HCT116 (cell line): ENCODE measurements at regions not wholly inside any gene's neighbourhood (a gene's known extent, or its start where the extent isn't known, plus 50 kb on each side); places are given as distances from the start of the nearest gene placed in this dataset.

Experiments
- ATAC-seq: fragments of 200-7000 bp; cut with Tn5 transposase; 2 replicates; pipeline ENCODE4 v1.9.1; 2020; ENCODE audit warnings: mild to moderate bottlenecking, moderate library complexity
- BruUV-seq: library from RNA; stranded (reverse); fragments of 400-500 nt; replicated peaks from 2 replicates; lab custom pipeline; 2021; lab: Mats Ljungman, UMichigan
- CTCF ChIA-PET: fragments of 300-600 bp; sonication (Branson Sonifier 250); formaldehyde crosslinking; loops from one replicate; lab custom pipeline; 2021; ENCODE audit warnings: antibody characterized with exemption; lab: Charles Lee
- POLR2A ChIA-PET: fragments of 300-600, 350-600 bp; sonication (Branson Sonifier 250); formaldehyde crosslinking; loops from one replicate; lab custom pipeline; 2021; ENCODE audit warnings: antibody characterized with exemption; lab: Charles Lee
- RAD21 ChIA-PET, 2 experiments: fragments of 300-600 bp; sonication (Branson Sonifier 250); formaldehyde crosslinking; loops; one replicate each; lab custom pipeline; 2023; ENCODE audit warnings: low total read pairs in 2 of 2; ENCODE audit not compliant: uncharacterized antibody in 2 of 2, unreplicated experiment in 2 of 2, low non-redundant PET in 1 of 2; lab: Charles Lee
- DNase-seq: peaks from one replicate; pipeline ENCODE4 v3.0.0-alpha.2; 2010; ENCODE audit warnings: low read depth, low spot score
- H2AFZ ChIP-seq: fragments of 200-600 bp; shearing (Covaris generic), sonication (generic); 2 replicates; pipeline ENCODE4 v1.6.1; 2017; ENCODE audit warnings: low read depth, mixed run types, mixed read lengths, antibody characterized with exemption, low read length; ENCODE audit not compliant: poor library complexity, severe bottlenecking
- H3K27ac ChIP-seq: 2 replicates; pipeline ENCODE4 v1.5.1; 2012; ENCODE audit warnings: low read depth, low read length
- H3K27me3 ChIP-seq: fragments of 200-600 bp; sonication (generic); 2 replicates; pipeline ENCODE4 v1.6.1; 2016; ENCODE audit warnings: mixed run types, low read length, mixed read lengths; ENCODE audit not compliant: insufficient read depth
- H3K36me3 ChIP-seq, 2 experiments: fragments of 200-500 bp in 1 of 2; fragments of 200-600 bp in 1 of 2; sonication (Bioruptor generic) in 1 of 2; sonication (generic) in 1 of 2; 2 replicates each; pipeline versions ENCODE4 v1.5.1 to v1.6.1; 2014 to 2016; ENCODE audit warnings: low read length in 2 of 2, inconsistent platforms in 1 of 2, mixed read lengths in 1 of 2, mixed run types in 1 of 2; ENCODE audit not compliant: insufficient read depth in 2 of 2, control insufficient read depth in 1 of 2
- H3K4me1 ChIP-seq, 2 experiments: fragments of 200-600 bp in 1 of 2; sonication (generic) in 1 of 2; 2 replicates each; pipeline versions ENCODE4 v1.5.1 to v1.6.1; 2012 to 2017; ENCODE audit warnings: low read length in 2 of 2, inconsistent platforms in 1 of 2, mild to moderate bottlenecking in 1 of 2, mixed read lengths in 1 of 2, mixed run types in 1 of 2, moderate library complexity in 1 of 2; ENCODE audit not compliant: insufficient read depth in 2 of 2, control insufficient read depth in 1 of 2
- H3K4me2 ChIP-seq: fragments of 200-600 bp; sonication (generic); 2 replicates; pipeline ENCODE4 v1.6.1; 2017; ENCODE audit warnings: mixed run types, low read length, mixed read lengths
- H3K4me3 ChIP-seq, 2 experiments: fragments of 200-600 bp in 1 of 2; sonication (generic) in 1 of 2; replicated peaks in 1 of 2; 2 replicates each; pipeline ENCODE4 v1.5.1; 2011 to 2016; ENCODE audit warnings: low read length in 2 of 2, control low read depth in 1 of 2, low read depth in 1 of 2, mild to moderate bottlenecking in 1 of 2, mixed read lengths in 1 of 2, mixed run types in 1 of 2
- H3K79me2 ChIP-seq: fragments of 200-600 bp; sonication (generic); 2 replicates; pipeline ENCODE4 v1.6.1; 2017; ENCODE audit warnings: mild to moderate bottlenecking, mixed run types, low read length, moderate library complexity, mixed read lengths; ENCODE audit not compliant: insufficient read depth
- H3K9ac ChIP-seq: fragments of 200-600 bp; sonication (generic); 2 replicates; pipeline ENCODE4 v1.6.1; 2016; ENCODE audit warnings: low read length, mixed read lengths
- H3K9me2 ChIP-seq: fragments of 200-600 bp; sonication (generic), shearing (Covaris generic); 2 replicates; pipeline ENCODE4 v1.6.1; 2017; ENCODE audit warnings: mixed run types, mild to moderate bottlenecking, moderate library complexity; ENCODE audit not compliant: insufficient read depth
- H3K9me3 ChIP-seq, 2 experiments: fragments of 200-500 bp in 1 of 2; fragments of 200-600 bp in 1 of 2; sonication (Bioruptor generic) in 1 of 2; sonication (generic) in 1 of 2; 2 replicates each; pipeline ENCODE4 v1.6.1; 2014 to 2017; ENCODE audit warnings: low read length in 2 of 2, mixed read lengths in 2 of 2, inconsistent platforms in 1 of 2, low read depth in 1 of 2, mild to moderate bottlenecking in 1 of 2, mixed run types in 1 of 2, moderate library complexity in 1 of 2; ENCODE audit not compliant: control insufficient read depth in 1 of 2, insufficient read depth in 1 of 2
- H4K20me1 ChIP-seq: fragments of 200-600 bp; sonication (generic), shearing (Covaris generic); 2 replicates; pipeline ENCODE4 v1.6.1; 2017; ENCODE audit warnings: mixed run types, mild to moderate bottlenecking, moderate library complexity; ENCODE audit not compliant: insufficient read depth
- CEBPB ChIP-seq: IDR thresholded peaks from 2 replicates; pipeline ENCODE4 v1.6.1; 2012; ENCODE audit warnings: low read depth
- EGR1 ChIP-seq: IDR thresholded peaks from 2 replicates; pipeline ENCODE4 v1.6.1; 2012; ENCODE audit warnings: low read depth
- EZH2 ChIP-seq: fragments of 200-600 bp; sonication (generic); IDR thresholded peaks from 2 replicates; pipeline ENCODE4 v1.6.1; 2017; ENCODE audit warnings: antibody characterized with exemption, mixed run types
- FOSL1 ChIP-seq: IDR thresholded peaks from 2 replicates; pipeline ENCODE4 v1.6.1; 2012; ENCODE audit warnings: low read depth
- JUND ChIP-seq: IDR thresholded peaks from 2 replicates; pipeline ENCODE4 v1.6.1; 2012
- POLR2A ChIP-seq: IDR thresholded peaks from 2 replicates; pipeline ENCODE4 v1.7.0; 2011; ENCODE audit warnings: borderline replicate concordance; ENCODE audit not compliant: insufficient read depth, insufficient read length; ENCODE audit errors: extremely low read depth
- RAD21 ChIP-seq: IDR thresholded peaks from 2 replicates; pipeline ENCODE4 v1.6.1; 2012; ENCODE audit warnings: low read depth, mild to moderate bottlenecking
- SP1 ChIP-seq: IDR thresholded peaks from 2 replicates; pipeline ENCODE4 v1.6.1; 2012; ENCODE audit warnings: low read depth
- YY1 ChIP-seq: IDR thresholded peaks from 2 replicates; pipeline ENCODE4 v1.6.1; 2011; ENCODE audit warnings: low read length, low read depth, moderate library complexity, mild to moderate bottlenecking; ENCODE audit not compliant: insufficient replicate concordance; ENCODE audit errors: extremely low read depth
- intact Hi-C: fragments of 100-400 bp; cut with micrococcal nuclease; formaldehyde crosslinking; loops from 2 replicates; pipeline ENCODE4 v1.10.0; 2022
- TF ChIP-seq, protein P1 (sequence below): IDR thresholded peaks from 2 replicates; pipeline ENCODE4 v1.6.1; 2012
- TF ChIP-seq, protein P2 (sequence below): IDR thresholded peaks from 2 replicates; pipeline ENCODE4 v1.6.1; 2012
- TF ChIP-seq, protein P3 (sequence below): IDR thresholded peaks from 2 replicates; pipeline ENCODE4 v1.6.1; 2012; ENCODE audit warnings: low read depth

DNA sequence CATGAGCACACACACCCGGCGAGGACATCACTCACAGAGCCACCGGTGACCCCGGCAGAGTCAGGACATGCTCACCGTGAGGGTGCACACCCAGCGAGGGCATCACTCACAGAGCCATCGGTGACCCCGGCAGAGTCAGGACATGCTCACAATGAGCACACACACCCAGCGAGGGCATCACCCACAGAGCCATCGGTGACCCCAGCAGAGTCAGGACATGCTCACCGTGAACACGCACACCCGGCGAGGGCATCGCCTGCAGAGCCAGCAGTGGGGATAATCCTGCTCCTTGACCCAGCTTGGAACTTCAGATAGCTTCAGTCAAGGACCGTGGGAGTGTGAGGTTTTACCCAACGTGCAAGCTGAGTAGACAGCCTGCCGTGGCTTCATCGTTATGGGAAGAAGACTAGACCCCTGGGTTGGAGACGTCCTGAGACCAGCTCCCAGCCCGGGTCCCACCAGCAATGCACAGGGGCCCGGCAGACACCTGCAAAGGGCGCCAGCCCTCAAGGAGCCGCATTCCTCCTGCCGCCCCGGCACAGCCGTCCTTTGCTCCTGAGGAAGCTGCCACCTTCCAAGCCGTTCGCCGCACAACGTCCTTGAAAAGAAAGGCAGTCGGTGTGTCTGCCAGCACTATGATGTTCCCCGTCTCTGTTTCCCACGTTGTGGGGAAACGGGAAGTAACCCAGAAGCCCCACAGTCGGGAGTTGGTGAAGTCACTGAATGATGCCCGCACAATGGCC, 192.3 kb downstream of the DLL1 start:
- intact Hi-C loops, result no loop called here
- RAD21 ChIA-PET, result no interaction called here
- no peak overlapping the region for H3K27ac ChIP-seq
- no peaks in the 10 kb centered on the region for H3K36me3 ChIP-seq
- BruUV-seq, result no TSS peak
- no peak overlapping the region for H2AFZ ChIP-seq
- H3K9me2 ChIP-seq, result no peaks in the 10 kb centered on the region
- H3K9me3 ChIP-seq, result no peaks in the 10 kb centered on the region
- no peaks in the 10 kb centered on the region for H3K27me3 ChIP-seq
- no peaks in the 10 kb centered on the region for H3K79me2 ChIP-seq
- H3K9ac ChIP-seq, result no peak overlapping the region
- ATAC-seq (no peak), DNase-seq (no peak)
- TF ChIP-seq SP1 (no peak), POLR2A (no peak), FOSL1 (no peak), CEBPB (no peak), JUND (no peak), YY1 (no peak), EGR1 (no peak)
- TF ChIP-seq, protein P1, sequence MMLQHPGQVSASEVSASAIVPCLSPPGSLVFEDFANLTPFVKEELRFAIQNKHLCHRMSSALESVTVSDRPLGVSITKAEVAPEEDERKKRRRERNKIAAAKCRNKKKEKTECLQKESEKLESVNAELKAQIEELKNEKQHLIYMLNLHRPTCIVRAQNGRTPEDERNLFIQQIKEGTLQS, result no peak
- TF ChIP-seq, protein P2, sequence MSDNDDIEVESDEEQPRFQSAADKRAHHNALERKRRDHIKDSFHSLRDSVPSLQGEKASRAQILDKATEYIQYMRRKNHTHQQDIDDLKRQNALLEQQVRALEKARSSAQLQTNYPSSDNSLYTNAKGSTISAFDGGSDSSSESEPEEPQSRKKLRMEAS, result no peak
- H3K4me2 ChIP-seq, result no peak overlapping the region
- no peaks in the 10 kb centered on the region for H3K4me1 ChIP-seq
- POLR2A ChIA-PET, result no interaction called here
- CTCF ChIA-PET, result no interaction called here
- H4K20me1 ChIP-seq, result no peaks in the 10 kb centered on the region
- no peak overlapping the region for H3K4me3 ChIP-seq

DNA sequence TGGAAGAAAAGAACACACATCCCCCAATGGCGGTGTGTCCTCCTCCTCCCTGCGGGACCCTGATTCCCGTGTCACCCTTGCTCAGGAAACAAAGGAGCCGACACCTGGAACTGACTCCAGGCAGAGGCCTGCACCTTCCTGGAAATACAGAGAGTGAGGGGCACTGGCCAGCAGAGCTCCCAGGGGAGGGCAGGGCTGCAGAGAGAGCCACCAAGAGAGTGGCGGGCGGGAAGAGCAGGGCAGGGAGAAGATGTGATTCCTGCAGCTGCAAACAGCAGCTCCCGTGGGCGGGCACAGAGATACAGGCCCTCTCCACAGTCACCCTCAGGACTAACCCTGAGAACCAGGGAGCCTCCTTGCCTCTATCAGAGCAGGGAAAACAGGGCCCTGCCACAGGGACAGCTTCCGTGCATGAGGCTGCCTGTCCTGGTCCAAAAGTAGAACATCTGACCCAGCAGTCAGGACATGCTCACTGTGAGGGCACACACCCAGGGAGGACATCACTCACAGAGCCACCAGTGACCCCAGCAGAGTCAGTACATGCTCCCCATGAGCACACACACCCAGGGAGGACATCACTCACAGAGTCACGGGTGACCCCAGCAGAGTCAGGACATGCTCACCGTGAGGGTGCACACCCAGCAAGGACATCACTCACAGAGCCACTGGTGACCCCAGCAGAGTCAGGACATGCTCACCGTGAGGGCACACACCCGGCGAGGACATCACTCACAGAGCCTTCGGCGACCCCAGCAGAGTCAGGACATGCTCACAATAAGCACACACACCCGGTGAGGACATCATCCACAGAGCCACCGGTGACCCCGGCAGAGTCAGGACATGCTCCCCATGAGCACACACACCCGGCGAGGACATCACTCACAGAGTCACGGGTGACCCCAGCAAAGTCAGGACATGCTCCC, 193.1 kb downstream of the DLL1 start:
- intact Hi-C loops, result no loop called here
- ChIA-PET POLR2A (no interaction called here), RAD21 (no interaction called here), CTCF (no interaction called here)
- no peaks in the 10 kb centered on the region for H3K4me1 ChIP-seq
- H3K9me3 ChIP-seq, result no peaks in the 10 kb centered on the region
- no peak overlapping the region for H3K9ac ChIP-seq
- no peaks in the 10 kb centered on the region for H3K9me2 ChIP-seq
- no peak for ATAC-seq
- no peak overlapping the region for H3K4me3 ChIP-seq
- no peaks in the 10 kb centered on the region for H4K20me1 ChIP-seq
- H3K36me3 ChIP-seq, result no peaks in the 10 kb centered on the region
- H3K27me3 ChIP-seq, result no peaks in the 10 kb centered on the region
- TF ChIP-seq, protein P3, sequence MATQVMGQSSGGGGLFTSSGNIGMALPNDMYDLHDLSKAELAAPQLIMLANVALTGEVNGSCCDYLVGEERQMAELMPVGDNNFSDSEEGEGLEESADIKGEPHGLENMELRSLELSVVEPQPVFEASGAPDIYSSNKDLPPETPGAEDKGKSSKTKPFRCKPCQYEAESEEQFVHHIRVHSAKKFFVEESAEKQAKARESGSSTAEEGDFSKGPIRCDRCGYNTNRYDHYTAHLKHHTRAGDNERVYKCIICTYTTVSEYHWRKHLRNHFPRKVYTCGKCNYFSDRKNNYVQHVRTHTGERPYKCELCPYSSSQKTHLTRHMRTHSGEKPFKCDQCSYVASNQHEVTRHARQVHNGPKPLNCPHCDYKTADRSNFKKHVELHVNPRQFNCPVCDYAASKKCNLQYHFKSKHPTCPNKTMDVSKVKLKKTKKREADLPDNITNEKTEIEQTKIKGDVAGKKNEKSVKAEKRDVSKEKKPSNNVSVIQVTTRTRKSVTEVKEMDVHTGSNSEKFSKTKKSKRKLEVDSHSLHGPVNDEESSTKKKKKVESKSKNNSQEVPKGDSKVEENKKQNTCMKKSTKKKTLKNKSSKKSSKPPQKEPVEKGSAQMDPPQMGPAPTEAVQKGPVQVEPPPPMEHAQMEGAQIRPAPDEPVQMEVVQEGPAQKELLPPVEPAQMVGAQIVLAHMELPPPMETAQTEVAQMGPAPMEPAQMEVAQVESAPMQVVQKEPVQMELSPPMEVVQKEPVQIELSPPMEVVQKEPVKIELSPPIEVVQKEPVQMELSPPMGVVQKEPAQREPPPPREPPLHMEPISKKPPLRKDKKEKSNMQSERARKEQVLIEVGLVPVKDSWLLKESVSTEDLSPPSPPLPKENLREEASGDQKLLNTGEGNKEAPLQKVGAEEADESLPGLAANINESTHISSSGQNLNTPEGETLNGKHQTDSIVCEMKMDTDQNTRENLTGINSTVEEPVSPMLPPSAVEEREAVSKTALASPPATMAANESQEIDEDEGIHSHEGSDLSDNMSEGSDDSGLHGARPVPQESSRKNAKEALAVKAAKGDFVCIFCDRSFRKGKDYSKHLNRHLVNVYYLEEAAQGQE, result no peak
- TF ChIP-seq RAD21 (no peak), EZH2 (no peak), JUND (no peak)
- BruUV-seq, result no TSS peak
- no peak for DNase-seq
- H3K4me2 ChIP-seq, result no peak overlapping the region
- no peak overlapping the region for H3K27ac ChIP-seq
- H2AFZ ChIP-seq, result no peak overlapping the region
- H3K79me2 ChIP-seq, result no peaks in the 10 kb centered on the region
